HG02610 (cell line): ENCODE measurements at regions not wholly inside any gene's neighbourhood (a gene's known extent, or its start where the extent isn't known, plus 50 kb on each side); places are given as distances from the start of the nearest gene placed in this dataset.
"Not testable (repeated sequence)": the region's sequence is repeated elsewhere in the genome, so short reads cannot be mapped to it uniquely, and the experiment has no call there.

Source experiments
- ATAC-seq: cut with Tn5 transposase; IDR thresholded peaks from one replicate; pipeline ENCODE4 v1.9.1; 2021; ENCODE audit warnings: mild to moderate bottlenecking, moderate library complexity; ENCODE audit not compliant: unreplicated experiment

DNA sequence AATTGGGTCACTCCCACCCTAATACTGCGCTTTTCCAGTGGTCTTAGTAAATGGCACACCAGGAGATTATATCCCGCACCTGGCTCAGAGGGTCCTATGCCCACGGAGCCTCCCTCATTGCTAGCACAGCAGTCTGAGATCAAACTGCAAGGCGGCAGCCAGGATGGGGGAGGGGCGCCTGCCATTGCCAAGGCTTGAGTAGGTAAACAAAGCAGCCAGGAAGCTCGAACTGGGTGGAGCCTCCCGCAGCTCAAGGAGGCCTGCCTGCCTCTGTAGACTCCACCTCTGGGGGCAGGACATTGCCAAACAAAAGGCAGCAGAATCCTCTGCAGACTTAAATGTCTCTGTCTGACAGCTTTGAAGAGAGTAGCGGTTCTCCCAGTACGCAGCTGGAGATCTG lies 52.4 kb upstream of the PMPCB start:
- not testable (repeated sequence) for ATAC-seq

GRCh38 chr7:103240806-103241205 lies 56.4 kb upstream of the PMPCB start:
- no peak for ATAC-seq

DNA sequence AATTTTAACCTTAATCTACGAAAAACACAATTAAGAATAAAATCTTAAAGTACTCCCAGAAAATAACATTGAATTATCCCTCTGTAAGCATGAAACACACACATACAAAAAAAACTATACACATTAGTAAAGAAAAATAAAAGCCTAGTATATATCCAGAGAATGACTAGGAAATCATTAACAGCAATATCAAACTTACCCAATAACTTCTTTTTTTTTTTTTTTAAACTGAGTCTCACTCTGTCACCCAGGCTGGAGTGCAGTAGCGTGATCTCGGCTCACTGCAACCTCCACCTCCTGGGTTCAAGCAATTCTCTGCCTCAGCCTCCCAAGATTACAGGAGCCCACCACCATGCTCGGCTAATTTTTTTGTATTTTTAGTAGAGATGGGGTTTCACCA lies 61.4 kb upstream of the PMPCB start:
- not testable (repeated sequence) for ATAC-seq

GRCh38 chr7:103234877-103235276 lies 62.4 kb upstream of the PMPCB start:
- ATAC-seq, result not testable (repeated sequence)

DNA sequence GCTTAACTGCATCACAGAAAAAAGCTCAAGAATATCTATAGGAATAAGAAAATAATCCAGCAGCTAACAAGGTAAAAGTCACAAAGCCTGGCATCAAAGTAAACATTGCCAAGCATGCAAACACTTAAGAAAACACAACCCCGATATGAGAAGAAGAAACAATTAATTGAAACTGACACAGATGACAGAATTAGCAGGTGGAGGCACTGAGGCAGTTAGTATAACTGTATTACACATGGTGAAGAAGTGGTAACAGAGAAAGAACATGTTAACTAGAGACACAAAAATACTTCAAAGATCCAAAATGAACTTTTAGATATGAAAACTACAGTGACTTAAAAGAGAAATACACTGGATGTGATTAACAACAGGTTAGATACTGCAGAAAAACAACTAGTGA lies 69.4 kb upstream of the PMPCB start:
- ATAC-seq, result peak; percentile 53

GRCh38 chr7:103225798-103226197 lies 71.4 kb upstream of the PMPCB start:
- ATAC-seq, result not testable (repeated sequence)

DNA sequence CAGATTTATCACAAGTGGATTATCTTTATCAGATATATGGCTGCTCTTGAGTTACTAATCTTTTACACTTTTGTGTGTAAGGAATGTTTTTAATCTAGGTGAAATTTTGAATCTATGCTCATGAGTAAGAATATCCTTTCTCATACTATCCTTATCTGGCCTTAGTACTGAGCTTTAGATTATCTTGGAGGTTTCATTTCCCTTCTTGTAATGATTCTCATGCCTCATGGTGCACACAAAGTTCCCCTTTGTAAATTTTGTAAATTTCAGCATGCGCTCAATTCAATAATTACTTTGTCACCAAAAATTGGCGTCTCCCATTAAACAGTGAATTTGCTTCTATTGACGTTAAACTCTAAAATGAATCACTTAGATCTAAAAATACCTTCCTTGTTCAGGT lies 74.2 kb upstream of the NAPEPLD start:
- ATAC-seq, result not testable (repeated sequence)

DNA sequence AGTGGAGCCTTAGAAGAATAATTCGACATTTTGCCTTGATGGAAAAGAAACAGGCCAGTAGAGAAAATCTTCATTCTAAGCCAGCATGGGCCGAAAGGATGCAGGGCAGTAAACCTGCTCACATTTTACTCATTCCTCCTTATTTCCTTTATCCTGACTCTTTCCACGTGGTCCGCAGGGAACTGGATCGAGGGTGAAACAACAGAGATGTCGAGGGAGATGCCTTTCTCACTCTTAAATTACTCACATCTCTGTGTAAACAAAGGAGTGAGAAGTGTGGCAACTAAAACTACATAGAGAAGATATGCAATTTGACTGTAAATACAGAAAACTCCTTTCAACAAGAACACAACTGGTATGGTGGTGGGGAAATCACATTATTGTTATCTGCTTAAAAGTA lies 62.1 kb upstream of the NAPEPLD start:
- ATAC-seq, result not testable (repeated sequence)

GRCh38 chr7:103199191-103199590 lies 50.3 kb upstream of the NAPEPLD start:
- not testable (repeated sequence) for ATAC-seq
